ENCODE measurements at regions not wholly inside any gene's neighbourhood (a gene's known extent, or its start where the extent isn't known, plus 50 kb on each side); places are given as distances from the start of the nearest gene placed in this dataset.

- Mint-ChIP-seq H3K9me3 (no peaks in the 10 kb centered on the region), H3K4me1 (ENCODE audit: low read depth) (peaks cover 11% of the 10 kb centered on the region), H3K4me3 (no peak overlapping the region), H3K27ac (no peak overlapping the region), H3K36me3 (ENCODE audit: low read depth) (no peaks in the 10 kb centered on the region), H3K27me3 (no peaks in the 10 kb centered on the region)
- no peak overlapping the region for H3K4me3 ChIP-seq (ENCODE audit: low read length)
- TF ChIP-seq, protein P1, sequence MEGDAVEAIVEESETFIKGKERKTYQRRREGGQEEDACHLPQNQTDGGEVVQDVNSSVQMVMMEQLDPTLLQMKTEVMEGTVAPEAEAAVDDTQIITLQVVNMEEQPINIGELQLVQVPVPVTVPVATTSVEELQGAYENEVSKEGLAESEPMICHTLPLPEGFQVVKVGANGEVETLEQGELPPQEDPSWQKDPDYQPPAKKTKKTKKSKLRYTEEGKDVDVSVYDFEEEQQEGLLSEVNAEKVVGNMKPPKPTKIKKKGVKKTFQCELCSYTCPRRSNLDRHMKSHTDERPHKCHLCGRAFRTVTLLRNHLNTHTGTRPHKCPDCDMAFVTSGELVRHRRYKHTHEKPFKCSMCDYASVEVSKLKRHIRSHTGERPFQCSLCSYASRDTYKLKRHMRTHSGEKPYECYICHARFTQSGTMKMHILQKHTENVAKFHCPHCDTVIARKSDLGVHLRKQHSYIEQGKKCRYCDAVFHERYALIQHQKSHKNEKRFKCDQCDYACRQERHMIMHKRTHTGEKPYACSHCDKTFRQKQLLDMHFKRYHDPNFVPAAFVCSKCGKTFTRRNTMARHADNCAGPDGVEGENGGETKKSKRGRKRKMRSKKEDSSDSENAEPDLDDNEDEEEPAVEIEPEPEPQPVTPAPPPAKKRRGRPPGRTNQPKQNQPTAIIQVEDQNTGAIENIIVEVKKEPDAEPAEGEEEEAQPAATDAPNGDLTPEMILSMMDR (IDR thresholded peaks at IDR 0.05), result no peak
- ATAC-seq (ENCODE audit: poor library complexity) (no peak), DNase-seq (no peak)
- intact Hi-C loops (cut with DNase I, micrococcal nuclease), result no loop called here
- ChIA-PET CTCF (no interaction called here), POLR2A (no interaction called here)
- no peak overlapping the region for H3K27ac ChIP-seq (ENCODE audit: low read depth in 1 of 2, low read length in 2 of 2)
- no peaks in the 10 kb centered on the region for H3K36me3 ChIP-seq (ENCODE audit: insufficient read depth, low read length)
- H3K27me3 ChIP-seq (ENCODE audit: control insufficient read depth in 1 of 2, insufficient read depth in 2 of 2, low read length in 2 of 2), result no peaks in the 10 kb centered on the region
- no peaks in the 10 kb centered on the region for H3K9me3 ChIP-seq (ENCODE audit: control insufficient read depth in 1 of 2, insufficient read depth in 1 of 2, low read length in 2 of 2)
- peaks cover 5% of the 10 kb centered on the region for H3K4me1 ChIP-seq (ENCODE audit: insufficient read depth, low read length)
Observed at GRCh38 chr1:98322966-98323365, 338.6 kb upstream of the SNX7 start.

DNA sequence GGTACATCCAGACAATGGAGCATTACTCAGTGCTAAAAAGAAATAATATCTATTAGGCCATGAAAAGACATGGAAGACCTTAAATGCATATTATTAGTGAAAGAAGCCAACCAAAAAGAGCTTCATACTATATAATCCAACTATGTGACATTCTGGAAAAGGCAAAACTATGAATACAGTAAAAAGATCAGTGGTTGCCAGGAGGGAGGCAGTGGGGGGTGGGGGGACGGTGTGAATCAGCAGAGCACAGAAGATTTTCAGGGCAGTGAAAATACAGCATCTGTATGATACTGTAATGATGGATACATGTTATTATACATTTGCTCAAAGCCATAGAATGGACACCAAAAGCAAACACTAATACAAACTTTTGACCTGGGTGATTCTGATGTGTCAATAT is 339.4 kb upstream of the SNX7 start:
- ATAC-seq (ENCODE audit: poor library complexity), result no peak
- Histone ChIP-seq H3K4me3 (ENCODE audit: low read length) (no peak overlapping the region), H3K4me1 (ENCODE audit: insufficient read depth, low read length) (peaks cover 5% of the 10 kb centered on the region), H3K9me3 (ENCODE audit: control insufficient read depth in 1 of 2, insufficient read depth in 1 of 2, low read length in 2 of 2) (no peaks in the 10 kb centered on the region), H3K27ac (ENCODE audit: low read depth in 1 of 2, low read length in 2 of 2) (no peak overlapping the region), H3K36me3 (ENCODE audit: insufficient read depth, low read length) (no peaks in the 10 kb centered on the region), H3K27me3 (ENCODE audit: control insufficient read depth in 1 of 2, insufficient read depth in 2 of 2, low read length in 2 of 2) (no peaks in the 10 kb centered on the region)
- Mint-ChIP-seq H3K4me3 (no peak overlapping the region), H3K4me1 (ENCODE audit: low read depth) (peaks cover 11% of the 10 kb centered on the region), H3K27ac (no peak overlapping the region), H3K27me3 (no peaks in the 10 kb centered on the region), H3K36me3 (ENCODE audit: low read depth) (no peaks in the 10 kb centered on the region), H3K9me3 (no peaks in the 10 kb centered on the region)
- ChIA-PET POLR2A (no interaction called here), CTCF (no interaction called here)
- DNase-seq, result no peak
- intact Hi-C loops (cut with DNase I, micrococcal nuclease), result no loop called here
- TF ChIP-seq, protein P1 (IDR thresholded peaks at IDR 0.05), result no peak

GRCh38 chr1:98321191-98321590 is 340.3 kb upstream of the SNX7 start:
- Histone ChIP-seq H3K27me3 (ENCODE audit: control insufficient read depth in 1 of 2, insufficient read depth in 2 of 2, low read length in 2 of 2) (no peaks in the 10 kb centered on the region), H3K9me3 (ENCODE audit: control insufficient read depth in 1 of 2, insufficient read depth in 1 of 2, low read length in 2 of 2) (no peaks in the 10 kb centered on the region), H3K27ac (ENCODE audit: low read depth in 1 of 2, low read length in 2 of 2) (no peak overlapping the region), H3K36me3 (ENCODE audit: insufficient read depth, low read length) (no peaks in the 10 kb centered on the region), H3K4me1 (ENCODE audit: insufficient read depth, low read length) (peaks cover 5% of the 10 kb centered on the region), H3K4me3 (ENCODE audit: low read length) (no peak overlapping the region)
- ATAC-seq (ENCODE audit: poor library complexity), result no peak
- no peaks in the 10 kb centered on the region for H3K9me3 Mint-ChIP-seq
- H3K4me3 Mint-ChIP-seq, result no peak overlapping the region
- CTCF ChIA-PET, result no interaction called here
- H3K27me3 Mint-ChIP-seq, result no peaks in the 10 kb centered on the region
- DNase-seq, result no peak
- no peaks in the 10 kb centered on the region for H3K36me3 Mint-ChIP-seq (ENCODE audit: low read depth)
- intact Hi-C loops (cut with DNase I, micrococcal nuclease), result no loop called here
- TF ChIP-seq, protein P1 (IDR thresholded peaks at IDR 0.05), result no peak
- H3K27ac Mint-ChIP-seq, result no peak overlapping the region
- H3K4me1 Mint-ChIP-seq (ENCODE audit: low read depth), result peaks cover 11% of the 10 kb centered on the region
- POLR2A ChIA-PET, result no interaction called here

Measured in CD4-positive, alpha-beta T cell (primary cell).